HG03039 (cell line): ENCODE measurements at regions not wholly inside any gene's neighbourhood (a gene's known extent, or its start where the extent isn't known, plus 50 kb on each side); places are given as distances from the start of the nearest gene placed in this dataset.

Experiments used
- ATAC-seq: cut with Tn5 transposase; IDR thresholded peaks from one replicate; pipeline ENCODE4 v1.9.1; 2021; ENCODE audit warnings: mild to moderate bottlenecking, moderate library complexity; ENCODE audit not compliant: unreplicated experiment

DNA sequence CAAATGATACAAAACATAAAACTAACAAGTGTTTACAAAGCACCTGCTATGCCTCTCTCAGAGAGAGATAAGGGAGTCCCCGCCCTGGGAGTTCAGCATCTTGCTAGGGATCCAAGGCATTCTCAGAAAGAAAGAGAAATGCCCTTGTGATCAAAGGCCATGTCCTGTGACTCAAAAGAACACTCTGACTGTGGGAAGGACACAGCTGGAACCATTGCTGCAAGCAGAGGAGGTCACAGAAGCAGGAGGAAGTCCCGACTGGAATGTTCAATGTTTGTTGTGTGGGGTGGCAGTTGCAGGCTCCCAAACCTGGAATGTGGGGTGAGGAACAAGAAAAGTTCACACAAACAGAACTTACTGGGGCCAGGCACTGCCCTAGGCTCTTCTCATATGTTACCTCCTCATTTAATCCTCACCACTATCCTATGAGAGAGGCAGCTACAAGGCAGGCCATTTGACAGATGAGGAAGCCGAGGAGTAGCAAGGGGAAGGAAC, 93.0 kb upstream of the GRIK3 start:
- no peak for ATAC-seq

DNA sequence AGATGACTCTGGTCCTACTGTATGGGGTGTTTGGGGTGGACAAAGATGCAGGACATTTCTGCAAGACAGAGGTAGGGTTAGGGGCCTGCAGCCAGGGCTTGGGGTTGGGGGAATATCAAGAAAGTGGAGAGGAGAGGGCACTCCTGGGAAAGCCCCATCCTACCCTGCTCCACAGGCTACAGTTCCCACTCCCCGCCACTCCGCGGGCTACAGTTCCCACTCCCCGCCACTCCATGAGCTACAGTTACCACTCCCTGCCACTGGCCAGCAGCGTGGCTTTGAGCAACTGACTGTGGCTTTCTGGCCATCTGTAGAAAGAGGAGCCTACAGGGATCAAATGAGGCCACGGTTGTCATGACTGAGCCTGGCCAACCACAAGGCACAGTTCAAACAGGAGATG, 93.8 kb upstream of the GRIK3 start:
- no peak for ATAC-seq

DNA sequence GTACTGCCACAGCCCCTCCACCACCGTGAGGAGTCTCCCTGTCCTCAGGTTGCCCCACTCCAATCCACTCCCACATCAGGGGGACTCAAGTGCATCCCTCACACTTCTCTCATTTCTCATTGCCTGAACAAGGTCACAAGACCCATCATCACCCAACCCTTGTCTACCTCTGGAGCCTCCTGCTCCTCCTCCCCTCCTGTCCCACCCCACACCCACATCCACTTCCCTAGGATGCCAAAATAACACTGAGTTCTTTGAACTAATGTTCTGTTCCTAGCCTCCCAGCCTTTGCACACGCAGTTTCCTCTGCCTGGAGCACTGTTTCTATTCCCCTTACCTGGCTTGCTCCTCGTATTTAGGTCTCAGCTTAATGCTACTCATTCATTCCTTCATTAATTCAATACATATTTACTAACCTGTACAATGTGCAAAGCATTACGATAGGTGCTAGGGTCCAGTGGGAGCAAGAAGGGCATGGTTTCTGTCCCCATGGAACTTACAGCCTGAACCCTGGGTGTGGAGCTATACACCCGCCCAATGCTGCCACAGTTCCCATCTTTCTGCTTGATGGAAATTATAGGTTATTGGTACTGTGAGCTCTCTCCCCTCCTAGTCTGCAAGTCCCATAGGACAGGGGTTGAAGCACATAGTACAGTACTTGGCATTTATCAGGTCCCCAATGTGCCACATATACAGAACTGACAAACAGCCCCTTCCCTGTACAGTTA, 96.1 kb upstream of the GRIK3 start:
- ATAC-seq: no peak

DNA sequence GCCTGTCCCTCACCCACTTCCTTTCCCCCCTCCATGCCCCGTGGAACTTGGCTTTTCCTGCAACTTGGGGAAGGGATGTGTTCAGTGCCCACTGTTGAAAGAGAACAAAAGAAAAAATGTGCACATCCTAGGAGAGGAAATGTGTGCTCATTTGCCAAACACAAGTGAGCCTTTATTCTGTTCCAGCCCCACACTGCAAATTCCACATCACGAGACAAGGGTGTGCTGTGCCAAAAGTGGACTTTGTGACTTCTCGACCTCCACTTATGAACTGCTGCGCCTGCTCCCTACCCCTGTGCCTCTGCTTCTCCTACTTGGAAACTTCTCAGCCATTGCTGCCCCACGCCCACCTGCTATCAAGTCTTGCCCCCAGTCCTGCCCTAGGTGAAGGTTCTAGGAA, 97.0 kb upstream of the GRIK3 start:
- no peak for ATAC-seq

DNA sequence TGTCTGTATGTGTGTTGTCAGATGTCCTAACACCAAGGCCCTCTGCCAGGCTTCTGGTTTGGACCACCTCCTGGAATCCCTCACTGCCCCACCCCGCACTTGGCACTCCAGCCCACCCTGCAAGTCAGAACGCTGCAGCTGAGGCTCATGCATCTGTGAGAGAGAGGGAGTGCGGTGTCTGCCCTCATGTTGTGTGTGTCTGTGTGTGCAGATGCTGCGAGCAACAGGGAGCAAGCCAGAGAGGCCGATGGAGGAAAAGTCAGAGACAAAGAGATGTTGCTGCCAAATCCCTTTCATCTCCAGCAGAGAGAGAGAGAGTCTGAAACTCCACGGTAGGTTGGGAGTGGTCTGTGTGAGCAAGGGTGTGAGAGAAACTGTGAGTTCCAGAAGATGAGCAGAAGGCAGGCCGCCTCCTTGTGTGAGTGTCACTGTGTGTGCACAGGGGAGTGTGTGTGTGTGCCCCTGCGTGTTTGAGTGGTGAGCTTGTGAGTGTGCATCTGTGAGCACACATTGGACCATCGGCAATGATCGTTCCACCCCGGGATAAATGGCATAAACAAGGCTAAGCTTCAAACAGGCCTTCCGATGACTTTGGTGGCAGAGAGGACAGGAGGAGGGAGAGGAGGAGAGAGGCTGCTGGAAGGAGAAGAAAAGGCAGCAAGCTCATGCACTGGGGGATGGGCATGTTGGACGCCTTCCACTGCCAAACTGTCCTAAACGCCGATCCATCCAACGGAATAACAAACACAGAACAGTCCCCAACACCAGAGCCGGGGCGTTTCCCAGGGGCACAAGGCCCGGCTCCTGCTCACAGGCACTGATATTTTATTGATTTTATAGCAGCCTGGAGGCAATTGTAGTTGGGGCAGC, 99.2 kb upstream of the GRIK3 start:
- ATAC-seq: no peak

DNA sequence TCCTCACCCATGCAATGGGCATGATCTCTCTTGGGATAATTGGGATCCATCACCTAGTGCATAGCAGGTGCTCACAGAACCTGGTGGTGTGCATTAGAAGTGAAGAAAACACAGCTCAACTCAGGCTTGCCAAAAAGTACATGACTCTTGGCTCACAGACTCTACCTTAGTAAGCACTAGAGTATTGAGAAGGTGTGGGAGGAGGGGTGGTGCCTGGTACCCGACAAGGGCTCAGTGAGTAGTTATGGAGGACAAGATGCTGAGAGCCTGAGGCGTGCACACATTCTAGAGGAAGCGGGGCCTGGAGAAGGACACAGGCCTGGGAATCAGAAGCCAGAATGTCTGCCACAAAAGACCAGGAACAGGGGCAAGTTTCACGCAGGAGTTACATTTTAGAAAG, 100.3 kb upstream of the GRIK3 start:
- ATAC-seq: no peak

DNA sequence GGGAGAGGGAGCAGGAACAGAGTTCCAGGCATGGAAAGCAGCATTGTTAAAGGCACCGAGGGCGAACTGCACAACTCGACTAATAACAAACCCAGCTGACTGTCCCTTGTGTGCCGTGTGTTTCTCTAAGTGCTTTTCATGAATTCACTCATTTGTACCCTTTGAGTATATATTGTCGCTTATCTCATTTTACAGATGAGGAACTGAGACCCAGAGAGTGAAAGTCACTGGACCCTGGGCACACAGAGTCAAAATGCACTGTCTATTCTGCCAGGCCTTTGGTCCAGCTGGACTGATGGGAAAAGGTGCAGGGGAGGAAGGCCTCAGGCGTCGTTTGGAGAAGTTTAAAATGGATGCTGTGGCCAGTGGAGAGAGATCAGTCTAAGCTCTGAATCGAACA, 100.7 kb upstream of the GRIK3 start:
- ATAC-seq: no peak

DNA sequence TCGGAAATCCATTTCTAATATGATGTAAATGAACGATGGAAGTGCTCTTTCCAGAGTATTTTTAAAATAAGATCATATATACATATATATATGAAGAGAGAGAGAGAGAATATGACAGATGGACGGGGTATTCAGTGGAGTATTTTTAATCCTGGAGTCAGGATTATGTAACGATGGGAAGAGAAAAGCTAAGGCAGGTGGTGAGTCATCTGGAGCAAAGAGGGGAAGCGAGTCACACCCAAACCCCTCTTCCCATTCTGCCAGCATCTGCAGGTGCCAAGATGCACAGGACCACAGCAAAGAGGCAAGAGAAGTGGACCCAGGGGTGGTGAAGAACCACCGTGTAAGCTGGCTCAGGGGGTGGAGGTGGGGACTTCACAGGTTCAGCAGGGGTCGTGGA, 102.7 kb upstream of the GRIK3 start:
- no peak for ATAC-seq

DNA sequence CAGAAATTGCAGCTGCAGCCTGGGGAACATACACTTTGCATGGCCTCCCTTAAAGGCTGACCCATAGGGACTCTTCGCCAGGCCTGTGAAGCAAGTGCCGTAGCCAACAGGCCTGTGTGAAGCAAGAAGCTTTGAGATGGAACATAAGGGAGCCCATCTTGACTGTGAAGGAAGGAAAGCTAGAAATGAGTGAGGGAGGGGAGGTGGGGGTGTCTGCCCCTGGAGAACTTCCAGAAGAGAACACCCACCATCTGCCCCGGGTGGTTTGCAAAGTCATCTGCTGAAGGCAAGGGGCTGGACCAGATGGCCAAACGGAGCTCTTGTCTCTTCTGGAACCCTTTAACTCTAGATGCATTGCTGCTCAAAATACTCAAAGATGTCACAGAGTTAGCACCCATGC, 103.3 kb upstream of the GRIK3 start:
- no peak for ATAC-seq

DNA sequence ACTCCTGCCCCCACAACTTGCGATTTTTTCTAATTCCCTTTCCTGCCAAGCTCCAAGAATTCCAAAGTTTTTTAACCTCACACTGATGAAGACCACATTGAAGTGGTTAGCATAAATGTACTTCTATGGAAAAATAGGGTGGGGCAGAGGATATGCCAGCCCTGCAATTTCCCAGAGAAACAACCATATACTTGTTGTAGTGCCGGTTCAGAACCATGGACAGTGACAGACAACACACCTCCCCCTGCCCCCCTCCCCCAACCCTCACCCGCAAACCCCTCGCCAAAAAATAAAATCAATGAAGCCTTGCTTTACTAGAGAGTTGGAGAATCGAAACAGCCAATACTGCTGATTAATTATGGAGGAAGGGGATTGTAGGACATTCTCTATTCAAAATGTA, 109.5 kb upstream of the GRIK3 start:
- no peak for ATAC-seq

DNA sequence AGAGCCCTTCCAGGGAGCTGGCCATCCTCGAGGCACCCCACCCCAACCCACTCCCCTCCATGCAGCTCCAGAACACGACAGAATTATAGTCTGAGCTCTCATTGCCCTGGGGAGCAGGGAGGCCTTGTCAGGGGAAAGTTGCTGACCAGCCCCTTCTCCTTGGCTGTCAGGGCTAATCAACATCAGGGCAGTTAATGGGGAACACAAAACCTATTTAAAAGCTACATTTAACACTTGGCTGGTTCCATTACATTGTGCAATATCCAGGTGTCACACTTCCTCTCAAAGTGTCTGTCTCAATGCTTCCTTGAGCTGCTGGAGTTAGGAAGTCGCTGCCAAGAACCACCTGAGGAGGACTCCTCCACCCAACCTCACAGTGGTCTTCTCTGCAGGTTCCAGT, 111.8 kb upstream of the GRIK3 start:
- no peak for ATAC-seq

DNA sequence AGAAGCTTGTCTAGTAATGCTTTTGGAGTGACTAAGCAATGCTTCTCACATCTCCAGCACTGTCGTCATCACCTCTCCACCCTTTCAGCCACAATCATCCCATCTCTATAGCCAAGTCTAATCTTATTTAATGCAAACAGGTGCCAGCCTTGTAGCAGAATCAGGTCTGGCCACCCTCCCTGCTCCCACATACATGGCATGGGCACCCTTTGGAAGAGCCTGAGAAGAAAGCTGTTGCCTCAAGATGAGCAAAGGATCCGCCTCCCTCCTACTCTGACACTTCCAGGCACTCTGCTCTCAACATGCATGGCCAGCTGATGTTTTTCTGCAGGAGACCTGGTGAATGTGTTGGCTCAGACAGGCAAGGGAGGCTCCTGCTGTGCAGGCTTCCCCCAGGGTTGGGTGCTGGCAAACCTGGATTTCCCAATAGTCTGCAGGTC, 113.1 kb upstream of the GRIK3 start:
- no peak for ATAC-seq

DNA sequence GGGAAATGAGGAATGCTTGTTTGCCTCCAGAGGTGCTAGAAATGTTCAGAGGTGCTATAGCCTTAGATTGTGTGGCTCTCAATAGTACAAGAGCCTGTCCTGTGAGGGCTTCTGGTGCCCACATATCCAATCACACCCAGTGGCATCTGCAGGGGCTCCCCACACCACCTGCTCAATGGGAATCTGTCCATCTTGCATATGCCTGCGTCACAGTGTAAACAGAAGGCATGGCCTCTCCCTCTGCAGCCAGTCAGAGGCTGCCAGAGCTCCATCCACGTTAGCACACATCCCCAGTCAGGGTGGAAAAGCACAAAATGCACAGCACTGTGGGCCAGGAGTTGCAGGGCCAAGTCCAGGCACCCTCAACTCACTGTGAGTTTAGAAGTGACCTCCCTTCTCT, 113.6 kb upstream of the GRIK3 start:
- no peak for ATAC-seq

DNA sequence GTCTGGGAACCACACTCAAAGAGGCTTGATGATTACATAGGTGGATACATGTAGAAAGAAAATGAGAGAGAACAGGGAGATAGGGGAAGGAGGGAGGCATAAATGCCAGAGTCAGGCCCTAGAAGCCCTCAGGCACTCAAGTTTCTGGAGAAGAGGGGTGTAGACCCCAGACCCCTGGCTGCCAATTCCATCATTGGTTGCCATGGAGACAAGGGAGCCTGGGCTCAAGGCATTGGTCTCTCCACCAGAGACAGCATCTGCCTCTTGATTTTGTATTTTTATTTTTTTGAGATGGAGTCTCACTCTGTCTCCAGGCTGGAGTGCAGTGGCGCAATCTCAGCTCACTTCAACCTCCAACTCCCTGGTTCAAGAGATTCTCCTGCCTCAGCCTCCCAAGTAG, 114.3 kb upstream of the GRIK3 start:
- ATAC-seq: no peak

DNA sequence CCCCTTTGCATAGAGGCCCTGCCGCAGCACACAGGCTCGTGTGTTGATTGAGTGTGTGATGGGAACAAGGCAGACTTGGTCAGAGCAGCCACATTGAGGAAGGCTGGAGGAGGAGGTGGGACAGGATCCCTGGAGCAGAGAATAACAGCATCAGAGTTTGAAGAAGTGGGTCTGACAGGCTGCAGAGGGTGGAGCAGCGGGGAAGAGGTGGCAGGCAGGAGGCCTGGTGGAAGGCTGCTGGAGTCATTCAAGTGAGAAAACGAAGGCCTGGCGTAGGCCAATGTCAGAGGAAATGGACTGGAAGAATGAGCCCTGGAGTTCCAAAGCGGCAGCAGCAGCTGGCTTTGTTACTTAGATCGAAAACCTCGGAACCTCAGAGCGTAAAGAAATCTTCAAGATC, 115.0 kb upstream of the GRIK3 start:
- no peak for ATAC-seq

DNA sequence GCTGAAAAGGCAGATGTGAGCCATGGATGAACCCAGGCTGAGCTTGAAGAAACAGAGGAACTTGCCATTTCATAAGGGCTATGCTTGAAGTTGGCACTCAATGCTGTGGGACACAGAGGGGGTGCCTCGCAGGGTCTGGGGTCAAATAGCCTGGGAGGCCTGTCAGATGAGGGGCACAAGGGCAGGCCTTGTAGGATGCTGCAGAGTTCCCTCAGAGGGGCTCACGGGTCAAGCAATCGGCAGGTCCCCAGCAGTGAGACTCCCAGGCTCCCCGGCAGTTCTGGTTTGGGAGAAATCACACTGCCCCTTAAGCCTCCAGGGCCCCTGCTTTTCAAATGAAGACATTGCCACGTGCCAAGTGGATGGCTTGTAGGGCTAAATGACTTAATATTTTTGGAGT, 116.7 kb upstream of the GRIK3 start:
- ATAC-seq: no peak

DNA sequence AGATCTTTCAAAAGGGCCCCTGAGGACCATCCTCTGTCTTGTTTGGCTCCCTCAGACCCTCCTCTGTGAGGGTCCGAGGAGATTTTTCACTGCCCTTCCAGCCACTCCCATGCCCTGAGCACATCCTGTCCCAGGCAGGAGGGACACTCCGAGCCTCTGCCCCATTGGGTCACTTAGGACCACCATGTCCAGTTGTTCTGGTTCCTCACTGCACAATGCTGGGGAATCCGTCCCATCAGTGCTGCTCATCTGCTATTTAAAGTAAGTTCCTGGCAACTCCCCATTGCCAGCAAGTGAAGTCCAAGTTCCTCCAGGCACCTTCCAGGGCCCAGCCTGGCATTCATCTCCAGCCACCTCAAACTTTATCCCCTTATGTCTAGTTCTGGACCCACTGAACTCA, 117.5 kb upstream of the GRIK3 start:
- ATAC-seq: no peak

DNA sequence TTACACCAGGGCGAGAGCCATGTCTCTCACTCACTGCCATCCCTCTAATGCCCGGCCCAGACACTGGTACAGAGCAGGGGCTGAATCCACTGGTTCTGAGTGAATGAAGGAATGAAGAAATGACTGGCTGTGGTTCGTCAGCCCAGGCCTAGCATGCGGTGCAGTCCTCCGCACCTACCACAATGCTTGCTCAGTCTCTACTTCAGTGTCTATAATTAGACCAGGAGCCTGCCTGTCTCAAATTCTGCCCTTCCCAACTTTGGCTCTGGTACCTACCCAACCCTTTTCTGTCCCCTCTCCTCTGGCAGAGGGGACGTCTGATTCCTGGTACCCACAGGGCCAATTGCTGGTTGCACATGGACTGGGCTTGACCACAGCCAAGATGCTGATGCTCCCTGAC, 118.2 kb upstream of the GRIK3 start:
- no peak for ATAC-seq

DNA sequence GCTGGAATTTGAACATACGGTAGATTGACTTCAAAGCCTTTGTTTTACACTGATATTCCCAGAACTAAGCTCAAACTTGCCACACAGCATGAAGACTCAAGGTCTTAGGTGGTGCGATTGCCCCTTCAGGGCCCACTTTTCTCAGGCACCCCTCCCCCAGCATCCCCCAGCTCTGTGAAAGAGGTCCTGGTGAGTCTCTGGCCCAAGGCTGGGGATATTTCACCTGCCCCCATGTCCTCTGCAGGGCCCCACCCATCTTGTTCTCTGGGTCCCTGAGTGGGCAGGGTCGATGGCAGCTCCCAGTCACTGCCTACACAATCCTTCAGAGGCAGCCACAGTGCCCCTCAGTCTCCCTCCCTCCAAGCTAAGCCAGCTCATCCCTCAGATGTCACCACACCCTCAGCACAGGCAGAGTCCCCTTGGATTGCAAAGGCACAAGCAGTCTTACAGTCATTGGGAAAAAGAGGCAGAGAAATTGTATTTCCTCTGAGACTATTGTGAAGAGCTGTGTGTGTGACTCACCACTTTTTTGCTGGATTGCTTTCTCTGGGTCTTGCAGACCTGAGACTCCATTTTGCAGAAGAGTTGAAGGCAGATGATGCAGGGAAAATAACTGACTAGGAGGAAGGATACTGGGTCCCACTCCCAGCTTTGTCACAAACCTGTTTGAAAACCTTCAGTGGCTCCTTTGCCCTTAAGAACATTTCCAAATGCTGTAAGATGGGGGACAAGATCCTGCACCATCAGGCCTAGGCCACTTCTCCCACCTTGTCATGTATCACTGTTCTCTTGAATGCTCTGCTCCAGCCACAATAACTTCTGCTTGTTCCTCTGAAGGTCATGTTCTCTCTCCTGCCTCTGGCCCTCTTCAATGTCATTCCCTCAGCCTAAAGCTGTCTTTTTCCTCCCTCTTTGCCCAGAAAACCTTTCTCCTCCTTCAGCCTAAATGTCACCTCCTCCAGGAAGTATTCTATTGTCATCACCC, 119.1 kb upstream of the GRIK3 start:
- ATAC-seq: no peak

DNA sequence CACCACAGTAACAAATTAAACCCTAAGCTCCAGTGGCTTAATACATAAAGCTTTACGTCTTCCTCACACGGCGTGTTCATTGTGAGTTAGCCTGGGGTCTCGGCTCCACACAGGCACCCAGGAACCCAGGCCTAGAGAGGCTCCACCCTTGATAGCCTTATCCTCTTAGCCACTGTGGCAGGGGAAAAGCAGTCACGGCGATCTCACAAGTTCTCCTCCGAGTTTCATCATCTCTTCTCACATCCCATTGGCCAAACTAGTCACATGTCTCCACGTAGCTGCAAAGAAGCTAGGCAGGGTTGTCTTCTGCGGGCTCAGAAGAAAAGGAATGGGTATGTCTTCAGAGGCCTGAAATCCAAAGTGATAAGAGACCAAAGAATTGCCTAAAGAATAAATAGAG, 122.3 kb upstream of the GRIK3 start:
- no peak for ATAC-seq

DNA sequence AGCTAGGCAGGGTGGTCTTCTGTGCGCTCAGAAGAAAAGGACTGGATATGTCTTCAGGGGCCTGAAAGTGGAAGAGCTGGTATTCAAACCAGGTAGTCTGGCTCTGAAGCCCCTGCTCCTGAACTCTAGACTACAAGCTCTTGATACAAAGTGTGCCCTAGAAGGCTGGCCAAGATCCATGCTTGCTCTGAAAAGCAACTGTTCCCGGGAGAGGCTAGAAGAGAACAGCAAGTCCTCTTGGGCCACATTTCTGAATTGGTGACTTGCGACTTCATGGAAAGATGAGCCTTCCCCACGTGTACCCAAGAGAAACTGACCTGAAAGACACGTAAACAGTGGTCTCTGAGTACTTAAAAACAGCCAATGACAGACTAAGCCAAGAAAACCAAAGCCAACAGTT, 123.3 kb upstream of the GRIK3 start:
- no peak for ATAC-seq
